ENCODE measurements at regions not wholly inside any gene's neighbourhood (a gene's known extent, or its start where the extent isn't known, plus 50 kb on each side); places are given as distances from the start of the nearest gene placed in this dataset.
A peak's percentile ranks its signal among the peaks of the same experiment; 100 is the strongest.

DNA sequence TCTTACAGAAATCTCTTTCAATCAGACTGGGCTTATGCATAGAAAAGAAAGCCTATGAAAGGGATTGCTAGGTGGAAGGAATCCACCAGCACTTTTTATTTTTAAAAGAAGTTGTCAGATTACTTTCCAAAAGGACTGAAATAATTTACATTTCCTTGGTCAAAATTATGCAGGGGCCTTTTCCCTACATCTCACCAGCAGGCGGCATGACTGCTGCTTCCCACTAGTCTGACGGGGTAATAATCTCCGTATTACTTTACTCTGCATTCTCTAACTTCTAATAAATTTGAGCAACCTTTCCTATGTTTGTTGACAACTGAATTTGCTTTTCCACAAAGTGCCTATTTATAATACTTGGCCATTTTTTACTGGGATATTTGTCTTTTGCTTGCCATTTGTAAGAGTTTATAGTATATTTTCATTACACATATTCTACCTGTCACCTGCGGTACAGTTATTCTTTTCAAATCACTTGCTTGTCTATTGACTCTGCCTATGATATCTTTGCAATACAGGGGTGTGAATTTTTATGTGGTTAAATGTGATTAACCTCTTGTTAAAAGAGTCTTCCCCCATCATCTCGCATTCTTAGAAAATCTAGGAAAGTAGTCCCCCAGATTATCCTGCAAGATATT is 51.9 kb upstream of the USP47 start:
- DNase-seq (ENCODE audit: low spot score), result peak; percentile 36

DNA sequence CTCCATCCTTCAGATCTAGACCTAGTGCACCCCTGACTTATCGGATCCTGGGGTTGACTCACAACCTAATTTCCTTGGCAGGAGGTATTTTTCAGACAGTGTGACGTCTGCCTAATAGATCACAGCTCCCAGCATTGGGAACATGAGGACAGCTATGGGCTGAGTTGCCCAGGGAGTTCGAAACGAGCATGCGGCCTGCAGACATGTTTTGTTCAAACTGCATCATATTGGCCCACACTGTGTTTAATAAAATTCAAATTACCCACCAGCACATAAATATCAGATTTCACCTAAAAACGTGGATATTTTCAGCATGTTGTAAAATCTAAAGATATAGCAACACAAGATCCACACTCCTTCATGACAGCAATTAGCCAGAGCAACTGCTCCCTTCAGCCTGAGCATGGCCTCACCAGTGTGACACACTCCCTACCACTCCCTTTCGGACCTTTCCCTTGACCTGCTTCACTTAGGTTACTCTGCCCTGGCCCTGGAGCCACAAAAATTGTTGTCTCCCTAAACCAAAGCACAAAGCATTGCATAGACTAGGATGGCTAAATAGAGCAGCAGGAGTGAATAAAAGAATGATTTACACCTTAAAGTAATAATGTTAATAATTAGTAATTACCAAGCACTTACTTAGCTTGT is 53.6 kb upstream of the USP47 start:
- DNase-seq (ENCODE audit: low spot score), result no peak

DNA sequence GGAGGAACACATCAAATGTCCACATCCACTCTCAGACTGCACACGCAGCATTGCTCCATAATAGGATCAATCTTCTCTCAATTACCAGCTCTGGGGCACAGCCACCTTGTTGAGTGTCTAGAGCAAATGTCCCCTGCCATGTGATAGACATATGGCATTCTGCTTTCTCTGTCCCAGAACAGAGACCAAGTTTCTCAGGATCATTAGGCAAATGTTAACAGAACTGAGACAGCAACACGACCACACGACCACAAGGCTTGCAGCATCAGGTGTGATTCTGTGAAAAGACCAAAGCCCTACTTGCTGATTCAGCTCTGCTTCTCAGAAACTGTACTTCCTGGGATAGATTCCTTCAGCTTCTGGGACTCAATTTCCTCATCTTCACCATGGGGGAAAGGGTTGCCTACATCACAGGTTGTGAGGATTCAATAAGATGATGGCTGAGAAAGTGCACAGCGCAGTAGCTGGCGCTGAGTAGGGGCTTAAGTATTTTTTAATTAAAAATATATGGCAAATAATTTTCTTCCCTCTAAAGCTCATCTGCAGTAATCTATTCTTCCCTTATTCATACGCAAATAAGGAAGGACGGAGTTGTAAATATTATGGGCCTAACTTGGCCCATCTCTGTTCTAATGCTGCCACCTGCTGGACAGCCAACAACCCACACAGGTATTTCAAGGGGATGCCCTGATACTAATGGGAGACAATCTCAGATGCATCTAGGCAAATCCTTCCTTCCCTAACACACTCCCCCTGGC is 54.3 kb upstream of the USP47 start:
- peak; percentile 84 for DNase-seq (ENCODE audit: low spot score)

DNA sequence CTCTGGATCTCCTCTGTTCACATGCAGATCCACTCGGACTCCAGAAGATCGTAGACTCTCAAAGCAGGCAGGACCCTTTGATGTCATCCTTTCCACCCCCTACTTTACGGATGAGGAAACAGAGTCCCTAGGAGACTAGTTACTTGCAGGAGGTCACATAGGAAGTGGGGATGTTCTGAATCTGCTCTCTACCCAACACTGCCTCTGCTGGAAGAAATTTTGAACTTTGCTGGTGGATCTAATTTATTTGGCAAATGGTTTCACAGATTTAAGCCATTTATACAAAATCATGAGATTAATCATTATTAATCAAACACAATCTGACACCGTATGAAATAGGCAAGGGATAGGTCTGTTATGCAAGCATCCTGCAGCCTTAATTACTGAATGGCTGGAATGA is 55.0 kb upstream of the USP47 start:
- peak; percentile 33 for DNase-seq (ENCODE audit: low spot score)

DNA sequence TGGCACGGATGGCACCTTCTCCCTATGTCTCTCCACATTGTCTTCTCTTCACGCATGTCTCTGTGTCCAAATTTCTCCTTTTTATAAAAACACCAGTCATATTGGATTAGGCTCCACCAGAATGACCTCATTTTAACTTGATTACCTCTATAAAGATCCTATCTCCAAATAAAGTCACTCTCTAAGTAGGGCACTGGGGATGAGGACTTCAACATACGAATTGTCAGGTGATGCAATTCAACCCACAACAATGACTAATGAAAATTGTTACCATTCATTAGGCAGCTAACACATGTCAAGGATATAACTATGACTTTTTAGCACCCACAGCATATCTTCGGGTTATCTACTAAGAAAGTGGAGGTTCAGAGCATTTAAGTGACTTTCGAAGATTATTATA is 55.5 kb upstream of the USP47 start:
- DNase-seq (ENCODE audit: low spot score), result no peak

DNA sequence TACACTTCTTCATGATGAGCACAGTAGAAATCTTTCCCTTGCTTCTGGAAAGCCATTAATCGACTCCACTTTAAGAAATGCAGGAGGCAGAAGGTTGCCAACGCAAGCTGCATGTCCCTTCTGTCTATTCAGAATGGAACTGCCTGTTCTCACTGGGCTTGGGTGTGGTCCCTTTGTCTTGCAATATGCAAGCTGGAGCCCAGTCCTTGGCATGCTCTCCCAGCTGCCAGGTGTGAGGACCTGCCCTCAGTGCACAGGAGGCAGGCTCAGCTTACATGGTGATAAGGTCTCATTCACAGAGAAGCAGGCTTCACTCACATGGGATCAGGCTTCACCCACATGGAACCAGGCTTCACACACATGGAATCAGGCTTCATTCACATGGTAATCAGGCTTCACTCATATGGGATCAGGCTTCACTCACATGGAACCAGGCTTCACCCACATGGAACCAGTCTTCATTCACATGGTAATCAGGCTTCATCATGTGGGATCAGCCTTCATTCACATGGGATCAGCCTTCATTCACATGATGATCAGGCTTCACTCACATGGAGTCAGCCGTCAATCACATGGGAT is 59.2 kb upstream of the USP47 start:
- no peak for DNase-seq (ENCODE audit: low spot score)

DNA sequence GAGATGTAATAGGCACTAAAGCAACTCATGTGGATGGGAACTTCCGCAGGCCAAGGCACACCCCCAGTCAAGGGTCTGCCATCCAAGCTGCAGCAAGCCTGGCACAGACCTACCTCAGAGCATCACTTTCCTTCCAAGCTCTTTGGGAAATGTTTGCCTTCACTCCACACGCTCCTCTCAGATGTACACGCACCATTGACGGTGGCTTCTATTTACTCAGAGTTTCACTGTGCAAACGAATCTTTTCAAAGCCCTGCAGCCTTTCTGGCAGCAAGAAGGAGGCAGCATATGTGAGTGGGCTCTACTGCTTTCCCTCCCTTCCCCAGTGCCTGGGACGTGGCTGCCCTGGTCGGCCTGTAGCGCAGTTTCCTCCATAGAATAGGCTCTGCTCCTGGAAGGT is 60.9 kb upstream of the USP47 start:
- no peak for DNase-seq (ENCODE audit: low spot score)

DNA sequence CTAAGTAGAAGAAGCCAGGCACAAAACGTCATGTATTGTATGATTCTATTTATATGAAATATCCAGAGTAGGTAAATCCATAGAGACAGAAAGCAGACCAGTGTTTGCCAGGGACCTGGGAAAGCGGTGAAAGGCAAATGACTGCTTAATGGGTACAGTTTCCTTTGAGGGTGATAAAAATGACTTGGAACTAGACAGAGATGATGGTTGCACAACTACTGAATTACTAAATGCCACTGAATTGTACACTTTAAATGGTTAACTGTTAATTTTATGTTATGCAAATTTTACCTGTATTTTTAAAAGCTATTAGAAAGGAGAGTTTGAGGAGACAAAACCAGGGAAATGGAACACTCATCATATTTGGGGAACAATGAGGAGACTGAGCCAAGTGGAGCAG is 61.8 kb upstream of the USP47 start:
- no peak for DNase-seq (ENCODE audit: low spot score)

DNA sequence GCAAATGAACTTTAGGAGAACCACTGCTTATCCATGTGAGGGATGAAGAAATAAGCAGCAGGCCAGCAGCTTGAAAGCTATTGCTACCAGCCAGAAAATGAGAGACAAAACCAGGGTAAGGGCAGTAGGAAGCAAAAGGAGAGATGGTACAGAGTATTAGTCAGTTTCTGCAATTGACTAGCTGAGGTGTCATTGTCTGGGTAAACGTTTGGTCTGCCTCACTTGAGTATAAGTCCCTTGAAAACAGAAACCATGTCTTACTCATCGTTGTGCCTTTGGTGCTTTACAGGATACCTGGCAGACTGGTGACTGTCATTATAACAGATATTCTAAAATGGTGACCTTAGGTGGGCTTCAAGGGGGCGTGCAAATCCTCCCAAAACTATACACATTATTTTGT is 63.9 kb upstream of the USP47 start:
- no peak for DNase-seq (ENCODE audit: low spot score)

DNA sequence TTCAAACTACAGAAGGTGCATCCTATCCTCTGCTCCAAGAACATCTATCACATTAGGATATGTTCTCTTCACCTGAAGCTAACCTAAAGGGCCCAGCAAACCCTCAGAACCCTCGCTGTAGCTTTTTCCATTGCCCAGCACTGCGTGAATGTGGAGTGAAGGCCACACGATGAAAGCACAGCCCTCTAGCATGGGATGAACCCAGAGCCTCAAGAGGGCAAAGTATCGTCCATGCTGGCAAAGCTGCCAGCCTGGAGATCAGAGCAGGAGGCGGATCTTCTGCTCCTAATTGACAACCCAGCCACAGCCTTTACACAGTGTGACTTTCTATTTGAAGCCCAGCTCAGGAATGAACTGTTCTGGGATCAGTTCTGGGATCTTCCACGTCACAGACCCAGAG is 65.1 kb upstream of the USP47 start:
- DNase-seq (ENCODE audit: low spot score), result no peak

DNA sequence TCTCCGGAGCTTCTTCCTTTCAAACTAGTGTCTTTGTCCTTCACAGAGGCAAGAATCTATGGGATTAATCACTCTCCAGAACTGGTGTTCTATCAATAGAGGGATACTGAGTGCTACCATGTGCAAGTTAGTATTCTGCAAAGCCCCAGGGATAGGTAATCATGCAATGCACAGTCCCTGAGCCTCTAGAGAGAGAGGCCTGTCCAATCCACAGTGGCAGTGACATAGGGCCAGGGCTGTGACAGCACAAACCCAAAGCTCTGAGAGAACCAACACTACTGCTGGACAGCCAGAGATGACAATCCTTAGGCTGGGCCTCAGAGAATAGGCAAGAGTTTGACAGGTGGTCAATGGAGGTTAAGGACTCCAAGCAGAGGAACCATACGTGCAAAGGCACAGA is 66.8 kb upstream of the USP47 start:
- no peak for DNase-seq (ENCODE audit: low spot score)

DNA sequence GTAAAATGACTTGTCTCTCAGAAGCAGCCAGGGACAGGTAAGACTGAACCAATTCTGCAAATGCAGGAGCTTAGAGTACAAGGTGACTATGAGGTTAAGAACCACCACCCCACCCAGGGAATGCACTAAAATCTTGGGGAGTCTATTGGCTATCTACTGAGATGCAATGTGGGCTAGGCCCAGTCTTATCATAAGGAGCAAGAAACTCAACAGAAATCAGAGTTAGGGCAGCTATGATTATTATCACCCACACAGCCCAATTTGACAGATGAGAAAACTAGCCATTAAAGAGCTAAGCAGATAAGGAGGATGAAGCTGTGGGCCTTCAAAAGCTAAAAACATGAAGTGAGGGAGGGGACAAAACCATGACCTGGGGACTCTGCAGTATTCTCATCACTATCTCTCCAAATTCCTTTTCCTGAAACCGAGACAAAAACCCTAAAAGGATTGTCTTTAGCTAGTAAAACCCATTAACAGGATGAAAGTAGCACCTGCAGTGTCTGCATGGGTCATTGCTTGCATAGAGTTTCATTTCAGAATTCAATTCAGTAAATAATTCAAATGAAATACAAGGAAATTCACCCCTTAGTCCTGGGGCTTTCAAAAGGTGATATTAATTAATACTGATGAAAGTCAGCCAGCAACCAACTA is 68.8 kb upstream of the USP47 start:
- no peak for DNase-seq (ENCODE audit: low spot score)

DNA sequence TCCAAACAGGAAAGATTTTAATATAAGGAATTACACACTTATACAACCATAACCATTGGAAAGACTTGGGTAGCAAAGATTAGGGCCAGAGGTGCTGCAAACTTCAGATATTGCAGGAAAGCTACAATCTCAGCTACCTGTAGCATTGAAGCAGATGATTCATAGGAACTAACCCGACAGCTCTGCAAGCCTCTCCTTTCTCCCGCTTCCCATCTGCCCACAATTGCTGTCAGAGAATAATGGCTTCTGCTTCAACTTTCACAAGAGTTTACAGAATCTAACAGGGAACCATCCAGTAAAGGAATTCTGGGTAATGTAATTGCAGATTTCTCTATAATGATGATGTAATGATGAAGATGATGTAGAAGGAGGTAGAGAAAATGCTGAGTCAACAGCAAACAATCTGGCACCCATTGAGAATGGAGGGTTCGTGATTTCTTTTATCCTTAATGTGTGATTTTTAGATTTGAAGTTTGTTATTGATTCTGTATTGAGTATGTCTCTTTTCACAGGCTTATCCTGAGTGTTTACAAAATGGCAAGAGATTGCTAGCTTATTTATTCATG is 70.8 kb upstream of the USP47 start:
- DNase-seq (ENCODE audit: low spot score), result no peak

DNA sequence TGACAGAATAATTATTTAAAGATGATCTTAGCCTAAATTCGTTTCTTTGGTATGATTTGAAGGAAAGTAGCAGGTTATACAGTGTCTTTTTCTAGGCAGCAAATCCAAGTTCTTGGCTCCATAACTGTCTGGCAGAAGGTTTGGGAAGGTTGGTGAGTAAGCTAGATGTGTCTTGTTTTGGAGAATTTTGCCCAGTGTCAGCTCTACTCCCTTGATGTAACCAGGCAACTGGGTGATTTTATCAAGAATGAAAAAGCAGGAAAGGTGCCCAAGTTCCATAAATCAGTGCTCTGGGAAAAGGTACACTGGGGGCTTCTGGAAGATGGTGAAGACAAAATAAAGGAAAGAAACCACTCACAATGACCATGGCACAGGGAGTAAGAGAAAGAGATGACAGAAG is 71.5 kb upstream of the USP47 start:
- no peak for DNase-seq (ENCODE audit: low spot score)

DNA sequence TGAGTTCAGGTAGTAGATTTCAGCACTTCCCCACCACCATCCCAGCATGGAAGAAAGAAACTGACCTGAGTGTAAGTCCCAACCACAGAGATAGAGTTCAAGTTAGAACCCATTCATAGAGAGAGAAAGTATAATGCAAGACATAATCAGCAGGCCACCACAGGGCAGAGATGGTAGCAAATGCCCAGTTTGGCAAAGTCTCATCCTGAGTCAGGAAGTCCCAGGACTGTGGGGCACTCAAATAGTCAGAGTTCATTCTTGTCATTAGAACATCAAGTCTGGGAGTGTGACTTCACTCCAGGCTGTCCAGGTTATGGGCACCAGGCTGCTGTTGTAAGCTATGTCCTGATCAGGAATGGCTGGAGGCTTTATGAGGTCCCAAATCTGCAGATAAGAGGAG is 72.0 kb upstream of the USP47 start:
- no peak for DNase-seq (ENCODE audit: low spot score)

DNA sequence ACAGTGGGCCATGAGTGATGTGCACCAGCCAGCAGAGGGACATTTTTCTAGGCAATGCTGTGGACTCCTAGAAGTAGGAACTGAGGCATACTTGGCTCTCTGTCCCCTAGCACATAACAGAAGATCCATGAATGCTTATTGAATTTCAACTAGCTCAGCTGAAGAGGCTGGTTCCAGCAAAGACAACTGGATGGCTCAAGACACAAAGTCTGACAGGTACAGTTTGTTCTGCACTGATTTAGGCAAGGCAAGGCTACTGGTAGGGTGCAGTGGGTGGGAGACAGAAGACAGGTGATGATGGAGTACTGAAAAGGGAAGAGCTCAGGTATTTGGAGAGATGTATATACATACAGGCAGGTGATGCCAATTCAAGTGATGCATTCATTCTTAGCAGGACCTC is 72.4 kb upstream of the USP47 start:
- no peak for DNase-seq (ENCODE audit: low spot score)

DNA sequence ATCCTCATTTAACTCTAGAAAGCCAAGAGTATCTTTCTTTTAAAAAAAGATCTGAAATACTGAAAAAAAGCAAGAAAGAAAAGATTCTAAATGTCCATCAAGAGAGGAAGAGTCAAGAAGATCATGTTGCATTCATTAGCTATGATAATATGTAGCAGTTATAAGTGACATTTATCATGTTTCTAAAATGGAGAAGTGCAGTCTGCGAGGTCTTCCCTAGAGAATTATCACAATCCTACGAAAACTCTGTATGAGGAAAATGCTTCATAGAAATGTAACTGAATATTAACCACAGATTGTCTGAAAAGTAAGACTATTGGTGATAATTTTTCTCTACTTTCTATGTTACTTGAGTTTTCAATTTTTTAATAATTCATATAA is 77.4 kb upstream of the USP47 start:
- DNase-seq (ENCODE audit: low spot score), result no peak

DNA sequence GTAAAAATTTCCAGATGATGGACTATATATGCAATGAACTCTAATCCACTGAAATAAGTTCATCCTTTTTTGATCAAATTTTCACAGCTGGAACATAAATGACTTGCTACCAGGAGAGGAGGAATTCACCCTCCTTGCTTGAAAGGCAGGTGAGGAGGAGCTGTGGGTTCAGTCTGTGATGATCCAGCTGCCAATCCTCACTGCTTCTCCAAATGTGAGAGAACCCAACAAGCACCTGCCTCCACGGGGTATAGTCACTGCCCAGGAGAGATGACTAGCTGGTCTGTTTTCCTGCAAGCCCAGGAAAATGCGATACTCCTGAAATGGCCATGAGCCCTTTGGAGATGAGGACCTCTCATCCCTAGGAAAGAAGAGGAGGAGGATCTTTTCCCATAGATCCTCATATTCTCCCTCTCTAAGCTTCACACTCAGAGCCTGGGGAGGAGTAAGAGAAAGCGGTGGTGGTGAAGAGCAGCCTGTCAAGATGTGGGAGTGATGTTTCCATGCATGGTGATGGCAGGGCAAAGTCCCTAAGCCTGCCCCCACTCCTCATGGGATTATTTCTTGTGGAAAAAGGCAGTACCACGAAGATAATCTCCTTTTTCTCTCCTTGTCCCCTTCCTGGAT is 77.9 kb upstream of the USP47 start:
- DNase-seq (ENCODE audit: low spot score), result no peak

DNA sequence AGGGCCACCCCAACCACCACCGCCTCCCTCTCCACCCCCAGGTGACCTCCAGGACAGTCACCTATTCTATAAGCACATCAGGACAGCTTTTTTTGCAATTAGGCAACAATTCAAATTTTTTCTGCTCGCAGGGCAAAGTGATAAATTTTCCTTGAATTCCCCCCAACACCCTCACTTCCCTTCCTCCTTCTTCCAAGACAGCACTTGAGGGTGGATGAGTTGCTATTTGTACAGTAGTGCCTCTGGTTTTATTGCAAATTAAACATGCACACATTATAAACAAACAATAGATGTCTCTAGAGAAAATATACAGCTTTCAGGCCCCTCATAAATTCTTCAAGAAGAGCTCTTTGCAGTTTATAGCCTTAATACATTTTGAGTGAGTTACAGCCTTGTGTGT is 80.9 kb upstream of the USP47 start:
- no peak for DNase-seq (ENCODE audit: low spot score)

DNA sequence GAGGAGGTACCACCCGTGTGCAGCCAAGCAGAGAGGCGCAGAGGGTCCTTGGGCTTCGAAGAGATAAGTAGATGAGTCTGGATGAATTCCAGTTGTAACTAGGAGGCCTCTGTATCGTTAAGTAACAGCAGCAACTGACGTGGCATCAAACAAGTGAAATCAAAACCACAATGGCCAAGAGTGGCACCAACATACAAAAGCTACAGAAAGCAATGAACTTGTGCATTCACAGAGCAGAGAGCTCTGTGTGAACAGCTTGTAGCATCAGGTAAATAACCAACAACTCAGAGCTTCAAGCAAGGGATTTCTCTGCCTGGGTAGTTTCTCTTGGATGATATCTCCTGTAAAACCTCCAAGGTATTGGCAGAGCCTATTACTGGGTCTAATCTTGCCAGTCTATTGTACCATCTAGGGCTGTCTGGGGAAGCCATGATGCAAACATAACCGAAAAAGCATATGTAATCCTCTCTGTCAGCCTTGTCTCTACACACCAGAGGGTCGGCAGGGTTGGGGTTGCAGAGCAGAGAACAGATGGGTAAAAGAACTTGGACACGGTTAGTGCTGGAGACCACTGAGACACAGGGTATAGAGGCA is 83.1 kb upstream of the USP47 start:
- DNase-seq (ENCODE audit: low spot score), result no peak

DNA sequence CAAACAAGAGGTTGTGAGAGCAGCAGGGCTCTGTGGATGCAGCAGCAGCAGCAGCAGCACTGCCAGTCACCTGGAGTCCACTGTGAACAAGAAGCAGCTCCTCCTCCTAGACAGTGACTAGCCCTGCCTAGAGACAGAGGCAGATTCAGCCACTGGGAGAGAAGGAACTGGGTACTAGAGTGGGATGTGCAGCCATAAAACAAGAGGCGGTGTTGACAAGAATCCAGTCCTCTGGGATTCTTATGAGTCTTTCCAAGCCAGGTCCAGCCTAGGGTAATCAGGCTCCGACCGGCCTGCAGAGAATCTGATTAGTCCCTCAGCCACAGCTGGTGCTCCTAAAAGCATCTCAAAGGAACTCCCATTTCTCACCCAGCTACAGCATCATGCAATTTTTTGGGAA is 83.9 kb upstream of the USP47 start:
- DNase-seq (ENCODE audit: low spot score), result no peak

DNA sequence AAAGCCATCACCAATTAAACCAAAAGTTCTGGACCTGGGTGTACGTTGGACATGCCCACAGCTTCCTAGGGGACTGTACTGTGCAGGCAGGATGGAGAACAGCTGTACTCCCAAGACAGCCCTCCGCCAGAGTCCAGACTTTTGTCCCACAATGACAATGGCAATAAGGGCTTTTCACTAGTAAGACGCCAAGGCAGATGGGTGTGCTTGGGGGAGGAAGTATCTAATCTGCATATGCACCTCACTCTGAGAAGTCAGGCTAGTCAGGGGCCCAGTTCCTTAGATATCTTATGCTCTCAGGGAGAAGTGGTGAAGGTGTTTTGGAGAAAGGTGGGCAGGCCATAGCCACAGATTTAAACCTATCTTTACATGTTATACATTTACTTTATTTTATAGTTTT is 85.1 kb upstream of the USP47 start:
- DNase-seq (ENCODE audit: low spot score), result no peak

Data from NAMALWA (cell line).